Fibroblast of lung (primary cell): ENCODE measurements at regions not wholly inside any gene's neighbourhood (a gene's known extent, or its start where the extent isn't known, plus 50 kb on each side); places are given as distances from the start of the nearest gene placed in this dataset.

Experiments
- EZH2 ChIP-seq: IDR thresholded peaks from 2 replicates; pipeline ENCODE4 v1.5.1; 2012; ENCODE audit warnings: low read length, control low read depth, mild to moderate bottlenecking; ENCODE audit errors: missing control alignments
- TF ChIP-seq, protein P1 (sequence below), 2 donors: IDR thresholded peaks in 1 of 2; conservative IDR thresholded peaks in 1 of 2; 1 replicate in 1 of 2; 2 replicates in 1 of 2; pipeline ENCODE4 v1.5.1; 2011 to 2012; ENCODE audit warnings: low read length in 2 of 2, control low read depth in 1 of 2, inconsistent platforms in 1 of 2, low read depth in 1 of 2, mild to moderate bottlenecking in 1 of 2

DNA sequence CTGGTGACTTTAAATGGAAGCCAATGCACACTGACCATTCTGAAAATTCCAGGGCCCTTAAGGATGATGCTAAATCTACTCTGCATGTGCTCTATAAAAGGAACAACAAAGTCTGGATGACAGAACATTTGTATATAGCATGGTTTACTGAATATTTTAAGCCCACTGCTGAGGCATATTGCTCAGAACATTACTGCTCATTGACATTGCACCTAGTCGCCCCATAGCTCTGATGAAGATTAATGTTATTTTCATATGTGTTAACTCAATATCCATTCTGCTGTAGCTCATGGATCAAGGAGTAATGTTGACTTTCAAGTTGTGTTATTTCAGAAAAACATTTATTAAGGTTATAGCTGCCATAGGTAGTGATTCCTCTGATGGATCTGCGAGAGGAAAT lies 827.5 kb upstream of the CHAC2 start:
- TF ChIP-seq, protein P1, sequence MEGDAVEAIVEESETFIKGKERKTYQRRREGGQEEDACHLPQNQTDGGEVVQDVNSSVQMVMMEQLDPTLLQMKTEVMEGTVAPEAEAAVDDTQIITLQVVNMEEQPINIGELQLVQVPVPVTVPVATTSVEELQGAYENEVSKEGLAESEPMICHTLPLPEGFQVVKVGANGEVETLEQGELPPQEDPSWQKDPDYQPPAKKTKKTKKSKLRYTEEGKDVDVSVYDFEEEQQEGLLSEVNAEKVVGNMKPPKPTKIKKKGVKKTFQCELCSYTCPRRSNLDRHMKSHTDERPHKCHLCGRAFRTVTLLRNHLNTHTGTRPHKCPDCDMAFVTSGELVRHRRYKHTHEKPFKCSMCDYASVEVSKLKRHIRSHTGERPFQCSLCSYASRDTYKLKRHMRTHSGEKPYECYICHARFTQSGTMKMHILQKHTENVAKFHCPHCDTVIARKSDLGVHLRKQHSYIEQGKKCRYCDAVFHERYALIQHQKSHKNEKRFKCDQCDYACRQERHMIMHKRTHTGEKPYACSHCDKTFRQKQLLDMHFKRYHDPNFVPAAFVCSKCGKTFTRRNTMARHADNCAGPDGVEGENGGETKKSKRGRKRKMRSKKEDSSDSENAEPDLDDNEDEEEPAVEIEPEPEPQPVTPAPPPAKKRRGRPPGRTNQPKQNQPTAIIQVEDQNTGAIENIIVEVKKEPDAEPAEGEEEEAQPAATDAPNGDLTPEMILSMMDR (conservative IDR thresholded peaks at IDR 0.05 in 1 of 2, IDR thresholded peaks at IDR 0.05 in 1 of 2; ENCODE audit: low read depth in 1 of 2, low read length in 2 of 2) = no peak
- TF ChIP-seq EZH2 = no peak
